ENCODE measurements at regions not wholly inside any gene's neighbourhood (a gene's known extent, or its start where the extent isn't known, plus 50 kb on each side); places are given as distances from the start of the nearest gene placed in this dataset.
"Not testable (repeated sequence)": the region's sequence is repeated elsewhere in the genome, so short reads cannot be mapped to it uniquely, and the experiment has no call there.

DNA sequence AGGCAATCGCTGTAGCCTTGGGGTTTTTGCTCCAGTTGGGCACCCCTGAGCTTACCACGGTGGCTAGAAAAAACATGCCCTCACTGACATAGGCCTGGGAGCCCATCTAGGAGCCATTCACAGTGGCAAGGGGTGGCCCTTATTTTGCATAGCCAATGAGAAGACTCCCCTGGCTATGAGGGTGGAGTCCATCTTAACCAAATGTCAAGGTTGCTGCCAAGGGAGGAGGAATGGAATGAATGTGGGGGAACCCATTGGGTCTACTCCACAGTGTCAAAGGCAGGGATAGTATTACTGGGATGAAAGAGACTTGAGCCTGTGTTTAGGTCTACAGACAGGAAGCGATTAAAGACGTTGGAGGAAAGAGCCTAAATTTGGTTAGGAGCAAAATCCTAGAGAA lies 295.7 kb upstream of the PLGLB2 start:
- TF ChIP-seq POLR2A (IDR thresholded peaks at IDR 0.05; ENCODE audit: borderline replicate concordance, extremely low read depth, insufficient read depth, insufficient read length): not testable (repeated sequence)
- TF ChIP-seq, protein P1, sequence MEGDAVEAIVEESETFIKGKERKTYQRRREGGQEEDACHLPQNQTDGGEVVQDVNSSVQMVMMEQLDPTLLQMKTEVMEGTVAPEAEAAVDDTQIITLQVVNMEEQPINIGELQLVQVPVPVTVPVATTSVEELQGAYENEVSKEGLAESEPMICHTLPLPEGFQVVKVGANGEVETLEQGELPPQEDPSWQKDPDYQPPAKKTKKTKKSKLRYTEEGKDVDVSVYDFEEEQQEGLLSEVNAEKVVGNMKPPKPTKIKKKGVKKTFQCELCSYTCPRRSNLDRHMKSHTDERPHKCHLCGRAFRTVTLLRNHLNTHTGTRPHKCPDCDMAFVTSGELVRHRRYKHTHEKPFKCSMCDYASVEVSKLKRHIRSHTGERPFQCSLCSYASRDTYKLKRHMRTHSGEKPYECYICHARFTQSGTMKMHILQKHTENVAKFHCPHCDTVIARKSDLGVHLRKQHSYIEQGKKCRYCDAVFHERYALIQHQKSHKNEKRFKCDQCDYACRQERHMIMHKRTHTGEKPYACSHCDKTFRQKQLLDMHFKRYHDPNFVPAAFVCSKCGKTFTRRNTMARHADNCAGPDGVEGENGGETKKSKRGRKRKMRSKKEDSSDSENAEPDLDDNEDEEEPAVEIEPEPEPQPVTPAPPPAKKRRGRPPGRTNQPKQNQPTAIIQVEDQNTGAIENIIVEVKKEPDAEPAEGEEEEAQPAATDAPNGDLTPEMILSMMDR (IDR thresholded peaks at IDR 0.05 in 2 of 3, conservative IDR thresholded peaks at IDR 0.05 in 1 of 3; ENCODE audit: borderline replicate concordance in 1 of 3, insufficient read depth in 1 of 3, low read depth in 2 of 3, low read length in 2 of 3): not testable (repeated sequence)
